ENCODE measurements at regions not wholly inside any gene's neighbourhood (a gene's known extent, or its start where the extent isn't known, plus 50 kb on each side); places are given as distances from the start of the nearest gene placed in this dataset.

- no peak overlapping the region for H2AFZ ChIP-seq (ENCODE audit: low read depth, low read length)
- no peak overlapping the region for H3K9ac ChIP-seq (ENCODE audit: low read length)
- H3K27me3 ChIP-seq (ENCODE audit: low read depth, low read length) = no peaks in the 10 kb centered on the region
- H3K4me2 ChIP-seq (ENCODE audit: low read length) = peak overlapping the region; percentile 22
- no peaks in the 10 kb centered on the region for H3K9me3 ChIP-seq (ENCODE audit: insufficient read depth, low read length)
- H3K4me1 ChIP-seq (ENCODE audit: low read length) = peaks cover 17% of the 10 kb centered on the region
- no peaks in the 10 kb centered on the region for H3K79me2 ChIP-seq (ENCODE audit: low read length)
- H3K27ac ChIP-seq (ENCODE audit: low read length) = peak overlapping the region; percentile 38
- no peaks in the 10 kb centered on the region for H4K20me1 ChIP-seq (ENCODE audit: insufficient read depth, low read length)
- H3K4me3 ChIP-seq (ENCODE audit: low read length) = no peak overlapping the region
- TF ChIP-seq CTCF (IDR thresholded peaks at IDR 0.05; ENCODE audit: low read depth, low read length) = no peak
- no peak for TF ChIP-seq EZH2phosphoT487 (IDR thresholded peaks at IDR 0.05; ENCODE audit: low read depth)
- no peaks in the 10 kb centered on the region for H3K36me3 ChIP-seq (replicated peaks; ENCODE audit: low read depth, low read length)
Observed at GRCh38 chr2:214674278-214674677, 135.2 kb downstream of the BARD1 start.

- Histone ChIP-seq H3K27ac (ENCODE audit: low read length) (no peak overlapping the region), H3K36me3 (replicated peaks; ENCODE audit: low read depth, low read length) (no peaks in the 10 kb centered on the region), H3K9me3 (ENCODE audit: insufficient read depth, low read length) (no peaks in the 10 kb centered on the region), H3K27me3 (ENCODE audit: low read depth, low read length) (no peaks in the 10 kb centered on the region), H3K4me2 (ENCODE audit: low read length) (no peak overlapping the region), H2AFZ (ENCODE audit: low read depth, low read length) (no peak overlapping the region), H3K4me1 (ENCODE audit: low read length) (peaks cover 14% of the 10 kb centered on the region), H3K4me3 (ENCODE audit: low read length) (no peak overlapping the region), H4K20me1 (ENCODE audit: insufficient read depth, low read length) (no peaks in the 10 kb centered on the region), H3K9ac (ENCODE audit: low read length) (no peak overlapping the region), H3K79me2 (ENCODE audit: low read length) (no peaks in the 10 kb centered on the region)
- TF ChIP-seq EZH2phosphoT487 (IDR thresholded peaks at IDR 0.05; ENCODE audit: low read depth) (no peak), CTCF (IDR thresholded peaks at IDR 0.05; ENCODE audit: low read depth, low read length) (no peak)
Observed at GRCh38 chr2:214671319-214671885, 138.1 kb downstream of the BARD1 start.

GRCh38 chr2:214652473-214652872 lies 157.0 kb downstream of the BARD1 start:
- Histone ChIP-seq H3K9ac (ENCODE audit: low read length) (no peak overlapping the region), H3K9me3 (ENCODE audit: insufficient read depth, low read length) (no peaks in the 10 kb centered on the region), H3K79me2 (ENCODE audit: low read length) (no peaks in the 10 kb centered on the region), H3K27me3 (ENCODE audit: low read depth, low read length) (no peaks in the 10 kb centered on the region), H3K36me3 (replicated peaks; ENCODE audit: low read depth, low read length) (no peaks in the 10 kb centered on the region), H3K4me3 (ENCODE audit: low read length) (no peak overlapping the region), H3K4me2 (ENCODE audit: low read length) (no peak overlapping the region), H3K27ac (ENCODE audit: low read length) (no peak overlapping the region), H4K20me1 (ENCODE audit: insufficient read depth, low read length) (no peaks in the 10 kb centered on the region), H2AFZ (ENCODE audit: low read depth, low read length) (no peak overlapping the region), H3K4me1 (ENCODE audit: low read length) (peaks cover 2% of the 10 kb centered on the region; the same call in 1 of the 2 replicates)
- TF ChIP-seq EZH2phosphoT487 (IDR thresholded peaks at IDR 0.05; ENCODE audit: low read depth) (no peak), CTCF (IDR thresholded peaks at IDR 0.05; ENCODE audit: low read depth, low read length) (no peak)

- no peak overlapping the region for H3K9ac ChIP-seq (ENCODE audit: low read length)
- no peak overlapping the region for H3K4me3 ChIP-seq (ENCODE audit: low read length)
- H3K36me3 ChIP-seq (replicated peaks; ENCODE audit: low read depth, low read length) = no peaks in the 10 kb centered on the region
- no peak overlapping the region for H3K27ac ChIP-seq (ENCODE audit: low read length)
- no peaks in the 10 kb centered on the region for H4K20me1 ChIP-seq (ENCODE audit: insufficient read depth, low read length)
- H3K4me2 ChIP-seq (ENCODE audit: low read length) = no peak overlapping the region
- no peak overlapping the region for H2AFZ ChIP-seq (ENCODE audit: low read depth, low read length)
- no peaks in the 10 kb centered on the region for H3K79me2 ChIP-seq (ENCODE audit: low read length)
- H3K9me3 ChIP-seq (ENCODE audit: insufficient read depth, low read length) = no peaks in the 10 kb centered on the region
- peaks cover 2% of the 10 kb centered on the region; the same call in 1 of the 2 replicates for H3K4me1 ChIP-seq (ENCODE audit: low read length)
- TF ChIP-seq EZH2phosphoT487 (IDR thresholded peaks at IDR 0.05; ENCODE audit: low read depth) (no peak), CTCF (IDR thresholded peaks at IDR 0.05; ENCODE audit: low read depth, low read length) (no peak)
- H3K27me3 ChIP-seq (ENCODE audit: low read depth, low read length) = no peaks in the 10 kb centered on the region
Observed at GRCh38 chr2:214651451-214651850, 158.0 kb downstream of the BARD1 start.
